HG02970 (cell line): ENCODE measurements at regions not wholly inside any gene's neighbourhood (a gene's known extent, or its start where the extent isn't known, plus 50 kb on each side); places are given as distances from the start of the nearest gene placed in this dataset.

Experiments used
- ATAC-seq: cut with Tn5 transposase; IDR thresholded peaks from one replicate; pipeline ENCODE4 v1.9.1; 2021; ENCODE audit warnings: mild to moderate bottlenecking, moderate library complexity, moderate number of reproducible peaks; ENCODE audit not compliant: unreplicated experiment, low FRiP score

GRCh38 chr11:110951037-110951949 is 239.1 kb upstream of the ARHGAP20 start:
- no peak for ATAC-seq

- no peak for ATAC-seq
Measured at GRCh38 chr11:110948112-110948511, 235.9 kb upstream of the ARHGAP20 start.

GRCh38 chr11:110947096-110947495 is 234.9 kb upstream of the ARHGAP20 start:
- ATAC-seq: no peak

- ATAC-seq: no peak
Measured at GRCh38 chr11:110939471-110939870, 227.2 kb upstream of the ARHGAP20 start.

GRCh38 chr11:110935018-110935640 is 222.9 kb upstream of the ARHGAP20 start:
- ATAC-seq: no peak

- no peak for ATAC-seq
Measured at GRCh38 chr11:110929129-110929528, 216.9 kb upstream of the ARHGAP20 start.

- ATAC-seq: no peak
Measured at GRCh38 chr11:110928391-110928790, 216.2 kb upstream of the ARHGAP20 start.

- ATAC-seq: no peak
Measured at GRCh38 chr11:110921742-110922521, 209.7 kb upstream of the ARHGAP20 start.

GRCh38 chr11:110919241-110919922 is 207.1 kb upstream of the ARHGAP20 start:
- no peak for ATAC-seq

- no peak for ATAC-seq
Measured at GRCh38 chr11:110918351-110918750, 206.1 kb upstream of the ARHGAP20 start.

GRCh38 chr11:110912437-110912836 is 200.2 kb upstream of the ARHGAP20 start:
- ATAC-seq: no peak

GRCh38 chr11:110910384-110910783 is 198.1 kb upstream of the ARHGAP20 start:
- no peak for ATAC-seq

GRCh38 chr11:110909336-110909735 is 197.1 kb upstream of the ARHGAP20 start:
- ATAC-seq: no peak

- ATAC-seq: no peak
Measured at GRCh38 chr11:110908401-110909105, 196.3 kb upstream of the ARHGAP20 start.

- no peak for ATAC-seq
Measured at GRCh38 chr11:110907629-110908028, 195.4 kb upstream of the ARHGAP20 start.

- ATAC-seq: no peak
Measured at GRCh38 chr11:110903830-110904229, 191.6 kb upstream of the ARHGAP20 start.

GRCh38 chr11:110903378-110903777 is 191.1 kb upstream of the ARHGAP20 start:
- ATAC-seq: no peak

- no peak for ATAC-seq
Measured at GRCh38 chr11:110901441-110901840, 189.2 kb upstream of the ARHGAP20 start.

GRCh38 chr11:110900426-110900825 is 188.2 kb upstream of the ARHGAP20 start:
- no peak for ATAC-seq

GRCh38 chr11:110897035-110897434 is 184.8 kb upstream of the ARHGAP20 start:
- ATAC-seq: no peak
